Panc1 (cell line): ENCODE measurements at regions not wholly inside any gene's neighbourhood (a gene's known extent, or its start where the extent isn't known, plus 50 kb on each side); places are given as distances from the start of the nearest gene placed in this dataset.

Experiments used
- ATAC-seq: fragments of 200-7000 bp; cut with Tn5 transposase; 2 replicates; pipeline ENCODE4 v1.9.1; 2020; ENCODE audit warnings: mild to moderate bottlenecking, moderate library complexity
- BruUV-seq: library from RNA; stranded (reverse); fragments of 400-500 nt; replicated peaks from 2 replicates; lab custom pipeline; 2021; lab: Mats Ljungman, UMichigan
- CTCF ChIA-PET: fragments of 300-600 bp; sonication (Branson Sonifier 250); formaldehyde crosslinking; loops from one replicate; lab custom pipeline; 2022; ENCODE audit warnings: antibody characterized with exemption; lab: Charles Lee
- POLR2A ChIA-PET: fragments of 300-600 bp; sonication (Branson Sonifier 250); formaldehyde crosslinking; loops from one replicate; lab custom pipeline; 2022; ENCODE audit warnings: antibody characterized with exemption; lab: Charles Lee
- DNase-seq: peaks from one replicate; pipeline ENCODE4 v3.0.0-alpha.2; 2010; ENCODE audit warnings: low read depth, low spot score
- H3K27ac ChIP-seq: 2 replicates; pipeline ENCODE4 v1.5.1; 2011; ENCODE audit warnings: mild to moderate bottlenecking, low read length, inconsistent platforms
- H3K27me3 ChIP-seq: fragments of 200-500 bp; sonication (Bioruptor generic); 2 replicates; pipeline ENCODE4 v1.6.0; 2014; ENCODE audit warnings: low read length, inconsistent platforms; ENCODE audit not compliant: control insufficient read depth, insufficient read depth
- H3K36me3 ChIP-seq: fragments of 200-500 bp; sonication (Bioruptor generic); 2 replicates; pipeline ENCODE4 v1.5.1; 2014; ENCODE audit warnings: inconsistent platforms, mild to moderate bottlenecking, low read length, moderate library complexity; ENCODE audit not compliant: control insufficient read depth, insufficient read depth
- H3K4me1 ChIP-seq: 2 replicates; pipeline ENCODE4 v1.5.1; 2011; ENCODE audit warnings: inconsistent platforms, mild to moderate bottlenecking, low read length, moderate library complexity; ENCODE audit not compliant: control insufficient read depth, insufficient read depth
- H3K4me3 ChIP-seq, 2 experiments: 2 replicates each; pipeline ENCODE4 v1.5.1; 2011 to 2012; ENCODE audit warnings: low read depth in 2 of 2, low read length in 2 of 2, mild to moderate bottlenecking in 2 of 2, inconsistent platforms in 1 of 2, moderate library complexity in 1 of 2
- H3K9me3 ChIP-seq: fragments of 200-500 bp; sonication (Bioruptor generic); 2 replicates; pipeline ENCODE4 v1.5.1; 2014; ENCODE audit warnings: low read depth, mild to moderate bottlenecking, inconsistent platforms, low read length, moderate library complexity; ENCODE audit not compliant: control insufficient read depth, insufficient read depth
- CTCF ChIP-seq: fragments of 450-650 bp; IDR thresholded peaks from 2 replicates; pipeline ENCODE4 v1.5.1; 2017; ENCODE audit warnings: mild to moderate bottlenecking
- POLR2AphosphoS5 ChIP-seq: IDR thresholded peaks from 2 replicates; pipeline ENCODE4 v1.6.1; 2012; ENCODE audit warnings: mild to moderate bottlenecking, low read depth, low read length, moderate library complexity
- REST ChIP-seq, 2 experiments: IDR thresholded peaks; 2 replicates each; pipeline ENCODE4 v1.6.1; 2011 to 2012; ENCODE audit warnings: low read depth in 2 of 2, control low read depth in 1 of 2, low read length in 1 of 2, mild to moderate bottlenecking in 1 of 2, moderate library complexity in 1 of 2; ENCODE audit not compliant: insufficient read depth in 1 of 2
- SIN3A ChIP-seq: IDR thresholded peaks from 2 replicates; pipeline ENCODE4 v1.6.1; 2012; ENCODE audit warnings: low read depth, mild to moderate bottlenecking, low read length, moderate library complexity, borderline replicate concordance; ENCODE audit not compliant: insufficient read depth
- TCF7L2 ChIP-seq: IDR thresholded peaks from 2 replicates; pipeline ENCODE4 v1.6.1; 2011; ENCODE audit warnings: mild to moderate bottlenecking, low read depth, low read length, inconsistent platforms
- in situ Hi-C: cut with HindIII; loops from 2 replicates; pipeline ENCODE4 v1.10.0; 2016; ENCODE audit warnings: low sequenced_read_pairs, low pct_unique_long_range_greater_than_20kb
- intact Hi-C: fragments of 100-400 bp; cut with micrococcal nuclease; formaldehyde crosslinking; loops from one replicate; pipeline ENCODE4 v1.10.0; 2022; ENCODE audit not compliant: unreplicated experiment

- Histone ChIP-seq H3K36me3 (no peaks in the 10 kb centered on the region), H3K9me3 (no peaks in the 10 kb centered on the region), H3K4me1 (no peaks in the 10 kb centered on the region), H3K27ac (no peak overlapping the region), H3K27me3 (no peaks in the 10 kb centered on the region), H3K4me3 (no peak overlapping the region)
- no peak for ATAC-seq
- in situ Hi-C loops (no loop called here), intact Hi-C loops (no loop called here)
- TF ChIP-seq REST (IDR thresholded peaks at IDR 0.05; ENCODE audit: insufficient read depth in 1 of 2, low read depth in 2 of 2, low read length in 1 of 2), result no peak
- TF ChIP-seq TCF7L2, result no peak
- TF ChIP-seq POLR2AphosphoS5, result no peak
- no peak for TF ChIP-seq CTCF
- no peak for TF ChIP-seq SIN3A
- POLR2A ChIA-PET, result no interaction called here
- BruUV-seq, result no TSS peak
- no peak for DNase-seq
- CTCF ChIA-PET, result no interaction called here
Observed at GRCh38 chr5:28823231-28823630, 1784.8 kb upstream of the CDH9 start.

GRCh38 chr5:28822071-28822470 is 1783.7 kb upstream of the CDH9 start:
- intact Hi-C loops, result no loop called here

More at GRCh38 chr5:28822071-28822470, 1783.7 kb upstream of the CDH9 start:
- Histone ChIP-seq H3K27me3 (no peaks in the 10 kb centered on the region), H3K4me3 (no peak overlapping the region), H3K4me1 (no peaks in the 10 kb centered on the region), H3K27ac (no peak overlapping the region), H3K36me3 (no peaks in the 10 kb centered on the region), H3K9me3 (no peaks in the 10 kb centered on the region)
- DNase-seq (no peak), ATAC-seq (no peak)
- ChIA-PET POLR2A (no interaction called here), CTCF (no interaction called here)
- BruUV-seq, result no TSS peak
- TF ChIP-seq TCF7L2 (no peak), POLR2AphosphoS5 (no peak), REST (IDR thresholded peaks at IDR 0.05; ENCODE audit: insufficient read depth in 1 of 2, low read depth in 2 of 2, low read length in 1 of 2) (no peak), CTCF (no peak), SIN3A (no peak)
- in situ Hi-C loops, result no loop called here
